ENCODE measurements at regions not wholly inside any gene's neighbourhood (a gene's known extent, or its start where the extent isn't known, plus 50 kb on each side); places are given as distances from the start of the nearest gene placed in this dataset.

GRCh38 chr5:61734966-61735365, 402.9 kb downstream of the ZSWIM6 start (continued):
- TF ChIP-seq SRF (IDR thresholded peaks at IDR 0.05; ENCODE audit: low read depth, low read length) (no peak), MAX (IDR thresholded peaks at IDR 0.05) (no peak), CHD2 (IDR thresholded peaks at IDR 0.05; ENCODE audit: low read length) (no peak), E2F6 (IDR thresholded peaks at IDR 0.05) (no peak)
